H9 (cell line): ENCODE measurements at regions not wholly inside any gene's neighbourhood (a gene's known extent, or its start where the extent isn't known, plus 50 kb on each side); places are given as distances from the start of the nearest gene placed in this dataset.

Experiments used
- DNase-seq: peaks from one replicate; pipeline ENCODE4 v3.0.0-alpha.2; 2017
- H2AFZ ChIP-seq: one replicate; pipeline ENCODE4 v1.6.1; 2013; ENCODE audit warnings: mild to moderate bottlenecking, low read length, control low read depth, moderate library complexity
- H2AK5ac ChIP-seq: 2 replicates; pipeline ENCODE4 v1.6.1; 2013; ENCODE audit warnings: low read length, control low read depth, mixed read lengths; ENCODE audit not compliant: insufficient read length
- H2BK120ac ChIP-seq: one replicate; pipeline ENCODE4 v1.6.1; 2013; ENCODE audit warnings: low read depth, mild to moderate bottlenecking, low read length, control low read depth, inconsistent platforms; ENCODE audit not compliant: poor library complexity, severe bottlenecking
- H2BK12ac ChIP-seq: 2 replicates; pipeline ENCODE4 v1.6.1; 2013; ENCODE audit warnings: low read length, control low read depth, mixed read lengths, low read depth; ENCODE audit not compliant: insufficient read length
- H2BK15ac ChIP-seq: 2 replicates; pipeline ENCODE4 v1.6.1; 2013; ENCODE audit warnings: low read depth, low read length, control low read depth
- H2BK20ac ChIP-seq: one replicate; pipeline ENCODE4 v1.6.1; 2013; ENCODE audit warnings: low read depth, mild to moderate bottlenecking, low read length, control low read depth, inconsistent platforms; ENCODE audit not compliant: poor library complexity, severe bottlenecking
- H2BK5ac ChIP-seq: 2 replicates; pipeline ENCODE4 v1.6.1; 2013; ENCODE audit warnings: low read length, control low read depth, mixed read lengths; ENCODE audit not compliant: insufficient read length
- H3K14ac ChIP-seq: 2 replicates; pipeline ENCODE4 v1.6.1; 2013; ENCODE audit warnings: low read length, control low read depth; ENCODE audit not compliant: insufficient read depth
- H3K18ac ChIP-seq: 2 replicates; pipeline ENCODE4 v1.6.1; 2013; ENCODE audit warnings: low read depth, mild to moderate bottlenecking, mixed read lengths, low read length, control low read depth; ENCODE audit not compliant: insufficient read length
- H3K23ac ChIP-seq: 2 replicates; pipeline ENCODE4 v1.6.1; 2013; ENCODE audit warnings: low read length, control low read depth, mixed read lengths, low read depth; ENCODE audit not compliant: insufficient read length
- H3K23me2 ChIP-seq: 2 replicates; pipeline ENCODE4 v1.6.1; 2013; ENCODE audit warnings: low read depth, mild to moderate bottlenecking, mixed read lengths, low read length, control low read depth; ENCODE audit not compliant: insufficient read length, poor library complexity, severe bottlenecking
- H3K27ac ChIP-seq: 2 replicates; pipeline ENCODE4 v1.5.1; 2013; ENCODE audit warnings: low read length, control low read depth, mixed read lengths, low read depth; ENCODE audit not compliant: insufficient read length
- H3K27me3 ChIP-seq: 2 replicates; pipeline ENCODE4 v1.6.1; 2013; ENCODE audit warnings: low read length, control low read depth, inconsistent platforms; ENCODE audit not compliant: insufficient read depth
- H3K4ac ChIP-seq: 2 replicates; pipeline ENCODE4 v1.6.1; 2013; ENCODE audit warnings: low read depth, mild to moderate bottlenecking, control low read depth, inconsistent platforms, low read length, moderate library complexity
- H3K4me1 ChIP-seq: 2 replicates; pipeline ENCODE4 v1.6.1; 2013; ENCODE audit warnings: low read length, control low read depth, inconsistent platforms; ENCODE audit not compliant: insufficient read depth
- H3K4me2 ChIP-seq: 2 replicates; pipeline ENCODE4 v1.6.1; 2013; ENCODE audit warnings: low read length, control low read depth, mixed read lengths; ENCODE audit not compliant: insufficient read length, insufficient read depth
- H3K56ac ChIP-seq: 2 replicates; pipeline ENCODE4 v1.6.1; 2013; ENCODE audit warnings: low read depth, mild to moderate bottlenecking, mixed read lengths, low read length, control low read depth; ENCODE audit not compliant: insufficient read length
- H3K79me1 ChIP-seq: 2 replicates; pipeline ENCODE4 v1.6.1; 2013; ENCODE audit warnings: low read depth, mild to moderate bottlenecking, moderate library complexity, low read length, control low read depth, inconsistent platforms; ENCODE audit not compliant: insufficient read depth, poor library complexity, severe bottlenecking
- H3K79me2 ChIP-seq: 2 replicates; pipeline ENCODE4 v1.6.1; 2013; ENCODE audit warnings: low read length, control low read depth, inconsistent platforms; ENCODE audit not compliant: insufficient read depth
- H3K9ac ChIP-seq: 2 replicates; pipeline ENCODE4 v1.6.1; 2013; ENCODE audit warnings: low read length, control low read depth, mixed read lengths; ENCODE audit not compliant: insufficient read length; ENCODE audit errors: extremely low read depth
- H3K9me3 ChIP-seq: one replicate; pipeline ENCODE4 v1.6.1; 2013; ENCODE audit warnings: low read depth, low read length, inconsistent platforms; ENCODE audit not compliant: control insufficient read depth
- H3T11ph ChIP-seq: one replicate; pipeline ENCODE4 v1.6.1; 2013; ENCODE audit warnings: mild to moderate bottlenecking, low read length, control low read depth, inconsistent platforms
- H4K20me1 ChIP-seq: one replicate; pipeline ENCODE4 v1.6.1; 2013; ENCODE audit not compliant: control insufficient read depth, insufficient read length, insufficient read depth
- H4K5ac ChIP-seq: 2 replicates; pipeline ENCODE4 v1.6.1; 2013; ENCODE audit warnings: low read depth, mild to moderate bottlenecking, mixed read lengths, low read length, control low read depth; ENCODE audit not compliant: insufficient read length
- H4K8ac ChIP-seq: replicated peaks from 2 replicates; pipeline ENCODE4 v1.6.1; 2013; ENCODE audit warnings: low read length, control low read depth, mixed read lengths, low read depth; ENCODE audit not compliant: insufficient read length
- H4K91ac ChIP-seq: 2 replicates; pipeline ENCODE4 v1.6.1; 2013; ENCODE audit warnings: low read depth, mild to moderate bottlenecking, moderate library complexity, mixed read lengths, low read length, control low read depth; ENCODE audit not compliant: insufficient read length
- H3K27ac Mint-ChIP-seq, 3 experiments: 2 replicates in 2 of 3; 3 replicates in 1 of 3; pipeline ENCODE4 v1.8.0; 2020 to 2021; ENCODE audit warnings: mixed read lengths in 3 of 3, mild to moderate bottlenecking in 1 of 3, moderate library complexity in 1 of 3
- H3K27me3 Mint-ChIP-seq: 2 replicates; pipeline ENCODE4 v1.8.0; 2021; ENCODE audit warnings: low read depth, mild to moderate bottlenecking, moderate library complexity, mixed read lengths
- H3K36me3 Mint-ChIP-seq, 3 experiments: 2 replicates in 2 of 3; 3 replicates in 1 of 3; pipeline ENCODE4 v1.8.0; 2020 to 2021; ENCODE audit warnings: low read depth in 3 of 3, mixed read lengths in 3 of 3; ENCODE audit not compliant: insufficient read depth in 1 of 3
- H3K4me1 Mint-ChIP-seq, 2 experiments: 2 replicates each; pipeline ENCODE4 v1.8.0; 2020; ENCODE audit warnings: mixed read lengths in 2 of 2
- H3K4me3 Mint-ChIP-seq, 2 experiments: 2 replicates in 1 of 2; 3 replicates in 1 of 2; pipeline ENCODE4 v1.8.0; 2020 to 2021; ENCODE audit warnings: mild to moderate bottlenecking in 2 of 2, mixed read lengths in 2 of 2, moderate library complexity in 1 of 2
- H3K9me3 Mint-ChIP-seq, 2 experiments: 2 replicates in 1 of 2; 3 replicates in 1 of 2; pipeline ENCODE4 v1.8.0; 2020; ENCODE audit warnings: mild to moderate bottlenecking in 2 of 2, mixed read lengths in 2 of 2, moderate library complexity in 1 of 2
- CTCF ChIP-seq: fragments of 200-600 bp; sonication (generic); conservative IDR thresholded peaks from 3 replicates; pipeline ENCODE4 v1.8.0; 2021; ENCODE audit warnings: antibody characterized with exemption, mild to moderate bottlenecking
- WGBS: extraction: QIAGEN DNeasy Blood & Tissue Kit; methylation state at CpG from one replicate; pipeline ENCODE4 v1.1.7; 2013; ENCODE audit warnings: missing lambda C conversion rate, low lambda C conversion rate, mixed read lengths; ENCODE audit not compliant: insufficient read length; ENCODE audit errors: extremely low coverage; 5-methylcytosine and 5-hydroxymethylcytosine counted together

- H3K9me3 ChIP-seq: peaks cover 43% of the 10 kb centered on the region
- H3K23me2 ChIP-seq: no peaks in the 10 kb centered on the region
- H4K20me1 ChIP-seq: no peaks in the 10 kb centered on the region
- no peak overlapping the region for H2BK120ac ChIP-seq
- H3K79me1 ChIP-seq: no peaks in the 10 kb centered on the region
- no peak for TF ChIP-seq CTCF
- H2BK5ac ChIP-seq: no peak overlapping the region
- no peak overlapping the region for H3K4me3 Mint-ChIP-seq
- no peak overlapping the region; a peak in 1 of 7 replicates for H3K27ac Mint-ChIP-seq
- H3K9ac ChIP-seq: no peak overlapping the region
- DNase-seq: no peak
- peaks cover 68 to 73% of the 10 kb centered on the region in 2 experiments for H3K9me3 Mint-ChIP-seq
- peaks cover 0 to 5% (median 4%) of the 10 kb centered on the region in 3 experiments; a peak in 2 of 7 replicates for H3K36me3 Mint-ChIP-seq
- H3T11ph ChIP-seq: no peak overlapping the region
- no peak overlapping the region for H3K4ac ChIP-seq
- no peaks in the 10 kb centered on the region; the same call in 1 of the 2 replicates for H3K27me3 ChIP-seq
- H3K79me2 ChIP-seq: no peaks in the 10 kb centered on the region; the same call in 1 of the 2 replicates
- H2BK20ac ChIP-seq: no peak overlapping the region
- no peak overlapping the region for H3K27ac ChIP-seq
- H4K8ac ChIP-seq: no peak overlapping the region
- H3K23ac ChIP-seq: no peak overlapping the region
- H4K5ac ChIP-seq: no peak overlapping the region
- H2AK5ac ChIP-seq: no peak overlapping the region
- H3K14ac ChIP-seq: no peak overlapping the region
- H2BK15ac ChIP-seq: no peak overlapping the region
- H3K27me3 Mint-ChIP-seq: no peaks in the 10 kb centered on the region; the same call in 1 of the 2 replicates
- H3K4me2 ChIP-seq: no peak overlapping the region
- H3K4me1 ChIP-seq: no peaks in the 10 kb centered on the region; the same call in 1 of the 2 replicates
- no peak overlapping the region for H2BK12ac ChIP-seq
- no peak overlapping the region for H3K56ac ChIP-seq
- H2AFZ ChIP-seq: no peak overlapping the region
- H4K91ac ChIP-seq: no peak overlapping the region
- peaks cover 14 to 17% of the 10 kb centered on the region in 2 experiments for H3K4me1 Mint-ChIP-seq
- no peak overlapping the region for H3K18ac ChIP-seq
- no CpG with 5 or more reads among the region's 5 CpGs for WGBS
Observed at GRCh38 chrX:27276751-27277150, 186.4 kb downstream of the PPP4R3C start.
